Activated T-helper 17 cell treated with anti-CD3 and anti-CD28 coated beads, Interleukin-2, amount 50 U/mL, for 72 hours (primary cell): ENCODE measurements at regions not wholly inside any gene's neighbourhood (a gene's known extent, or its start where the extent isn't known, plus 50 kb on each side); places are given as distances from the start of the nearest gene placed in this dataset.

Experiments
- ATAC-seq: fragments of 150-1000 bp; cut with Tn5 transposase; replicated peaks from 2 replicates; pipeline ENCODE4 v1.10.0; 2021; ENCODE audit warnings: mild to moderate bottlenecking, moderate library complexity
- H3K27ac Mint-ChIP-seq: one replicate; pipeline ENCODE4 v1.8.0; 2022; ENCODE audit warnings: mixed read lengths
- H3K27me3 Mint-ChIP-seq: one replicate; pipeline ENCODE4 v1.8.0; 2022; ENCODE audit warnings: mixed read lengths
- H3K36me3 Mint-ChIP-seq: one replicate; pipeline ENCODE4 v1.8.0; 2022; ENCODE audit warnings: low read depth, mild to moderate bottlenecking, mixed read lengths
- H3K4me1 Mint-ChIP-seq: one replicate; pipeline ENCODE4 v1.8.0; 2022; ENCODE audit warnings: mixed read lengths
- H3K4me3 Mint-ChIP-seq: one replicate; pipeline ENCODE4 v1.8.0; 2022; ENCODE audit warnings: mild to moderate bottlenecking, mixed read lengths
- H3K9me3 Mint-ChIP-seq: one replicate; pipeline ENCODE4 v1.8.0; 2022; ENCODE audit warnings: mixed read lengths

GRCh38 chr9:86672301-86672700, 275.0 kb downstream of the GAS1 start:
- H3K4me1 Mint-ChIP-seq = no peaks in the 10 kb centered on the region
- no peak for ATAC-seq
- H3K4me3 Mint-ChIP-seq = no peak overlapping the region
- no peak overlapping the region for H3K27ac Mint-ChIP-seq
- peaks cover 21% of the 10 kb centered on the region for H3K27me3 Mint-ChIP-seq
- H3K36me3 Mint-ChIP-seq = no peaks in the 10 kb centered on the region
- H3K9me3 Mint-ChIP-seq = peaks cover 4% of the 10 kb centered on the region

- H3K9me3 Mint-ChIP-seq = peaks cover 4% of the 10 kb centered on the region
- no peak for ATAC-seq
- H3K4me3 Mint-ChIP-seq = no peak overlapping the region
- no peak overlapping the region for H3K27ac Mint-ChIP-seq
- H3K27me3 Mint-ChIP-seq = peaks cover 21% of the 10 kb centered on the region
- no peaks in the 10 kb centered on the region for H3K4me1 Mint-ChIP-seq
- H3K36me3 Mint-ChIP-seq = no peaks in the 10 kb centered on the region
These were observed 276.3 kb downstream of the GAS1 start for GRCh38 chr9:86671018-86671417.

GRCh38 chr9:86670536-86670935, 276.8 kb downstream of the GAS1 start:
- Mint-ChIP-seq H3K4me3 (no peak overlapping the region), H3K27ac (no peak overlapping the region), H3K36me3 (no peaks in the 10 kb centered on the region), H3K27me3 (peaks cover 26% of the 10 kb centered on the region), H3K4me1 (no peaks in the 10 kb centered on the region), H3K9me3 (peaks cover 4% of the 10 kb centered on the region)
- ATAC-seq = no peak

- Mint-ChIP-seq H3K9me3 (peaks cover 4% of the 10 kb centered on the region), H3K27ac (no peak overlapping the region), H3K4me1 (no peaks in the 10 kb centered on the region), H3K27me3 (peaks cover 30% of the 10 kb centered on the region), H3K4me3 (no peak overlapping the region), H3K36me3 (no peaks in the 10 kb centered on the region)
- ATAC-seq = no peak
These were observed 277.2 kb downstream of the GAS1 start for GRCh38 chr9:86670076-86670475.

GRCh38 chr9:86669422-86669821, 277.9 kb downstream of the GAS1 start:
- Mint-ChIP-seq H3K27ac (no peak overlapping the region), H3K4me1 (no peaks in the 10 kb centered on the region), H3K27me3 (peaks cover 29% of the 10 kb centered on the region), H3K36me3 (no peaks in the 10 kb centered on the region), H3K9me3 (peaks cover 4% of the 10 kb centered on the region), H3K4me3 (no peak overlapping the region)
- ATAC-seq = no peak

- H3K27me3 Mint-ChIP-seq = peaks cover 24% of the 10 kb centered on the region
- no peak overlapping the region for H3K27ac Mint-ChIP-seq
- peak; percentile 51 for ATAC-seq
- no peaks in the 10 kb centered on the region for H3K4me1 Mint-ChIP-seq
- H3K9me3 Mint-ChIP-seq = peaks cover 4% of the 10 kb centered on the region
- H3K4me3 Mint-ChIP-seq = no peak overlapping the region
- H3K36me3 Mint-ChIP-seq = no peaks in the 10 kb centered on the region
These were observed 278.8 kb downstream of the GAS1 start for GRCh38 chr9:86668488-86668887.

- no peak overlapping the region for H3K27ac Mint-ChIP-seq
- no peak for ATAC-seq
- peaks cover 4% of the 10 kb centered on the region for H3K9me3 Mint-ChIP-seq
- H3K4me3 Mint-ChIP-seq = no peak overlapping the region
- no peaks in the 10 kb centered on the region for H3K36me3 Mint-ChIP-seq
- H3K4me1 Mint-ChIP-seq = no peaks in the 10 kb centered on the region
- peaks cover 28% of the 10 kb centered on the region for H3K27me3 Mint-ChIP-seq
These were observed 280.0 kb downstream of the GAS1 start for GRCh38 chr9:86667307-86667706.

GRCh38 chr9:86665416-86665815, 281.9 kb downstream of the GAS1 start:
- Mint-ChIP-seq H3K4me3 (no peak overlapping the region), H3K27ac (no peak overlapping the region), H3K4me1 (no peaks in the 10 kb centered on the region), H3K27me3 (peaks cover 28% of the 10 kb centered on the region), H3K36me3 (no peaks in the 10 kb centered on the region), H3K9me3 (peaks cover 4% of the 10 kb centered on the region)
- ATAC-seq = no peak

- no peaks in the 10 kb centered on the region for H3K4me1 Mint-ChIP-seq
- peaks cover 4% of the 10 kb centered on the region for H3K9me3 Mint-ChIP-seq
- no peak for ATAC-seq
- no peak overlapping the region for H3K27ac Mint-ChIP-seq
- no peaks in the 10 kb centered on the region for H3K36me3 Mint-ChIP-seq
- peaks cover 22% of the 10 kb centered on the region for H3K27me3 Mint-ChIP-seq
- no peak overlapping the region for H3K4me3 Mint-ChIP-seq
These were observed 282.7 kb downstream of the GAS1 start for GRCh38 chr9:86664603-86665002.

- ATAC-seq = no peak
These were observed 283.4 kb downstream of the GAS1 start for GRCh38 chr9:86663905-86664304.

GRCh38 chr9:86662890-86663468, 284.3 kb downstream of the GAS1 start:
- no peaks in the 10 kb centered on the region for H3K4me1 Mint-ChIP-seq
- H3K9me3 Mint-ChIP-seq = peaks cover 3% of the 10 kb centered on the region
- no peak overlapping the region for H3K4me3 Mint-ChIP-seq
- H3K27ac Mint-ChIP-seq = no peak overlapping the region
- ATAC-seq = no peak
- H3K36me3 Mint-ChIP-seq = no peaks in the 10 kb centered on the region
- H3K27me3 Mint-ChIP-seq = peaks cover 19% of the 10 kb centered on the region

More at GRCh38 chr9:86663905-86664304, 283.4 kb downstream of the GAS1 start:
- Mint-ChIP-seq H3K27me3 (peaks cover 19% of the 10 kb centered on the region), H3K9me3 (peaks cover 4% of the 10 kb centered on the region), H3K4me1 (no peaks in the 10 kb centered on the region), H3K4me3 (no peak overlapping the region), H3K36me3 (no peaks in the 10 kb centered on the region), H3K27ac (no peak overlapping the region)

GRCh38 chr9:86660146-86660943, 287.0 kb downstream of the GAS1 start:
- peaks cover 12% of the 10 kb centered on the region for H3K27me3 Mint-ChIP-seq
- ATAC-seq = no peak
- H3K4me1 Mint-ChIP-seq = no peaks in the 10 kb centered on the region
- no peaks in the 10 kb centered on the region for H3K36me3 Mint-ChIP-seq
- no peak overlapping the region for H3K27ac Mint-ChIP-seq
- no peaks in the 10 kb centered on the region for H3K9me3 Mint-ChIP-seq
- no peak overlapping the region for H3K4me3 Mint-ChIP-seq

GRCh38 chr9:86659413-86660046, 287.8 kb downstream of the GAS1 start:
- Mint-ChIP-seq H3K27ac (no peak overlapping the region), H3K36me3 (no peaks in the 10 kb centered on the region), H3K4me1 (no peaks in the 10 kb centered on the region), H3K27me3 (peaks cover 10% of the 10 kb centered on the region), H3K4me3 (no peak overlapping the region), H3K9me3 (no peaks in the 10 kb centered on the region)
- no peak for ATAC-seq

GRCh38 chr9:86655147-86655546, 292.2 kb downstream of the GAS1 start:
- no peak for ATAC-seq
- Mint-ChIP-seq H3K36me3 (no peaks in the 10 kb centered on the region), H3K27ac (no peak overlapping the region), H3K4me3 (no peak overlapping the region), H3K9me3 (no peaks in the 10 kb centered on the region), H3K4me1 (no peaks in the 10 kb centered on the region), H3K27me3 (peaks cover 17% of the 10 kb centered on the region)

- H3K9me3 Mint-ChIP-seq = no peaks in the 10 kb centered on the region
- no peak overlapping the region for H3K27ac Mint-ChIP-seq
- no peaks in the 10 kb centered on the region for H3K36me3 Mint-ChIP-seq
- no peaks in the 10 kb centered on the region for H3K4me1 Mint-ChIP-seq
- peaks cover 15% of the 10 kb centered on the region for H3K27me3 Mint-ChIP-seq
- no peak overlapping the region for H3K4me3 Mint-ChIP-seq
- no peak for ATAC-seq
These were observed 293.8 kb downstream of the GAS1 start for GRCh38 chr9:86653466-86653865.
